NCI-H1092 treated with DMSO at 0.1 percent for 48 hours (cell line): ENCODE measurements at regions not wholly inside any gene's neighbourhood (a gene's known extent, or its start where the extent isn't known, plus 50 kb on each side); places are given as distances from the start of the nearest gene placed in this dataset.

ENCODE experiments used
- DNase-seq: peaks from one replicate; lab custom pipeline; 2025; lab: John Stamatoyannopoulos, UW

- no peak for DNase-seq
Observed at GRCh38 chr4:62145276-62145675, 945.1 kb downstream of the ADGRL3 start.

- DNase-seq, result no peak
Observed at GRCh38 chr4:62144431-62144830, 944.3 kb downstream of the ADGRL3 start.

GRCh38 chr4:62135565-62136156 is 935.5 kb downstream of the ADGRL3 start:
- no peak for DNase-seq

- DNase-seq, result no peak
Observed at GRCh38 chr4:62133977-62134376, 933.9 kb downstream of the ADGRL3 start.

- no peak for DNase-seq
Observed at GRCh38 chr4:62133101-62133897, 933.2 kb downstream of the ADGRL3 start.

GRCh38 chr4:62131049-62131448 is 930.9 kb downstream of the ADGRL3 start:
- no peak for DNase-seq

GRCh38 chr4:62130637-62131036 is 930.5 kb downstream of the ADGRL3 start:
- DNase-seq, result peak; percentile 48

GRCh38 chr4:62130230-62130629 is 930.1 kb downstream of the ADGRL3 start:
- peak; percentile 15 for DNase-seq
